ENCODE measurements at regions not wholly inside any gene's neighbourhood (a gene's known extent, or its start where the extent isn't known, plus 50 kb on each side); places are given as distances from the start of the nearest gene placed in this dataset.

DNA sequence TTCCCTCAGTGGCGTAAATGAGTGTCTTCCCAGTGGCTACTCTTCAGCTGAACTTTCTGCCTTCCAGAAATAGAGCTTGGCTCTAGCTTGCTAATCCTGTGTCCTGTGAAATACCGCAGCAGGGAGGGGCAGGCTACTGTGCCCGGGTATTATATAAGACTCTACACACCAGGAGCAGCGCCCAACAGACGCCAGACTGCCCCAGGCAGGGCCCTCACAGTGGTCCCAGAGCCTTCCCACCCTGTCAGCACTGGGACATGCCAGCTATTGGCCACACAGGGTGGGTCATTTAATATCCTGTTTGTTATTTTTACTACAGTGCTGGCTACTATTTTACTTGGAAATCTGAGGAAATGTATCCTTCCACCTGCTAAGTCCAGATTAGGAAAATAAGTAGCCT, 121.0 kb downstream of the FEM1C start:
- BruUV-seq (replicated peaks), result no TSS peak
- H3K27ac ChIP-seq (ENCODE audit: control insufficient read depth, insufficient read depth), result no peak overlapping the region
- in situ Hi-C loops (cut with MboI), result no loop called here
- DNase-seq (ENCODE audit: low read depth, low spot score) (no peak), FAIRE-seq (no peak), ATAC-seq (no peak)
- H4K20me1 ChIP-seq (ENCODE audit: control insufficient read depth, insufficient read depth), result no peaks in the 10 kb centered on the region
- no peaks in the 10 kb centered on the region for H3K9me3 ChIP-seq (replicated peaks; ENCODE audit: control insufficient read depth, insufficient read depth, low read length)
- TF ChIP-seq MEF2A (IDR thresholded peaks at IDR 0.05; ENCODE audit: insufficient read depth, low read depth, low read length), result no peak
- no peak for TF ChIP-seq SMAD5 (IDR thresholded peaks at IDR 0.05; ENCODE audit: low read depth)
- TF ChIP-seq ZZZ3 (IDR thresholded peaks at IDR 0.05; ENCODE audit: control insufficient read depth, insufficient read length, low read depth), result no peak
- no peak for TF ChIP-seq BACH1 (IDR thresholded peaks at IDR 0.05; ENCODE audit: borderline replicate concordance)
- TF ChIP-seq GATAD2B (conservative IDR thresholded peaks at IDR 0.05; ENCODE audit: low read depth), result no peak
- no peak for TF ChIP-seq DPF2 (IDR thresholded peaks at IDR 0.05)
- no peak for TF ChIP-seq TCF7 (IDR thresholded peaks at IDR 0.05; ENCODE audit: borderline replicate concordance)
- TF ChIP-seq BRCA1 (IDR thresholded peaks at IDR 0.05; ENCODE audit: low read depth, low read length), result no peak
- TF ChIP-seq, protein P1, sequence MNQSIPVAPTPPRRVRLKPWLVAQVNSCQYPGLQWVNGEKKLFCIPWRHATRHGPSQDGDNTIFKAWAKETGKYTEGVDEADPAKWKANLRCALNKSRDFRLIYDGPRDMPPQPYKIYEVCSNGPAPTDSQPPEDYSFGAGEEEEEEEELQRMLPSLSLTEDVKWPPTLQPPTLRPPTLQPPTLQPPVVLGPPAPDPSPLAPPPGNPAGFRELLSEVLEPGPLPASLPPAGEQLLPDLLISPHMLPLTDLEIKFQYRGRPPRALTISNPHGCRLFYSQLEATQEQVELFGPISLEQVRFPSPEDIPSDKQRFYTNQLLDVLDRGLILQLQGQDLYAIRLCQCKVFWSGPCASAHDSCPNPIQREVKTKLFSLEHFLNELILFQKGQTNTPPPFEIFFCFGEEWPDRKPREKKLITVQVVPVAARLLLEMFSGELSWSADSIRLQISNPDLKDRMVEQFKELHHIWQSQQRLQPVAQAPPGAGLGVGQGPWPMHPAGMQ (IDR thresholded peaks at IDR 0.05; ENCODE audit: borderline replicate concordance), result no peak
- no peak overlapping the region for H3K4me3 ChIP-seq
- no peaks in the 10 kb centered on the region for H3K36me3 ChIP-seq (ENCODE audit: control insufficient read depth in 2 of 2, insufficient read depth in 2 of 2, low read length in 1 of 2)
- H3K27me3 ChIP-seq (replicated peaks in 1 of 2; ENCODE audit: control insufficient read depth in 2 of 2, insufficient read depth in 2 of 2, low read length in 1 of 2), result no peaks in the 10 kb centered on the region
- no peaks in the 10 kb centered on the region for H3K79me2 ChIP-seq (ENCODE audit: control insufficient read depth, insufficient read depth, low read length)
- CTCF ChIA-PET, result interaction anchor here (1.2 to 1.7 kb wide), 2 partner anchors 8 to 10 kb away, joined by 3 to 5 read pairs; no protein-coding TSS in a partner anchor
- no peak overlapping the region for H2AFZ ChIP-seq (ENCODE audit: control insufficient read depth, low read depth, low read length)
- intact Hi-C loops (cut with micrococcal nuclease; ENCODE audit: unreplicated experiment), result no loop called here
- H3K4me1 ChIP-seq (ENCODE audit: control insufficient read depth, insufficient read depth, low read length), result no peaks in the 10 kb centered on the region
- WGBS (ENCODE audit: insufficient coverage, insufficient replicate concordance, low lambda C conversion rate, missing lambda C conversion rate), result 70% methylated on average over 5 of the region's 5 CpGs
- H3K4me2 ChIP-seq (ENCODE audit: control insufficient read depth, insufficient read depth), result no peak overlapping the region
- RAD21 ChIA-PET (ENCODE audit: unreplicated experiment), result no interaction called here
- SMC1A ChIA-PET (ENCODE audit: uncharacterized antibody, unreplicated experiment), result interaction anchor here (0.6 to 1.4 kb wide), 5 partner anchors 8 to 549 kb away, joined by 3 to 4 read pairs (median 3); no protein-coding TSS in a partner anchor
- POLR2A ChIA-PET, result interaction anchor here (0.6 kb wide), 1 partner anchor 8 kb away, joined by 4 read pairs; no protein-coding TSS in a partner anchor
- H3K9ac ChIP-seq (ENCODE audit: control insufficient read depth, insufficient read depth, low read length), result no peak overlapping the region

Measured in GM12878 (cell line).